ENCODE measurements at regions not wholly inside any gene's neighbourhood (a gene's known extent, or its start where the extent isn't known, plus 50 kb on each side); places are given as distances from the start of the nearest gene placed in this dataset.

DNA sequence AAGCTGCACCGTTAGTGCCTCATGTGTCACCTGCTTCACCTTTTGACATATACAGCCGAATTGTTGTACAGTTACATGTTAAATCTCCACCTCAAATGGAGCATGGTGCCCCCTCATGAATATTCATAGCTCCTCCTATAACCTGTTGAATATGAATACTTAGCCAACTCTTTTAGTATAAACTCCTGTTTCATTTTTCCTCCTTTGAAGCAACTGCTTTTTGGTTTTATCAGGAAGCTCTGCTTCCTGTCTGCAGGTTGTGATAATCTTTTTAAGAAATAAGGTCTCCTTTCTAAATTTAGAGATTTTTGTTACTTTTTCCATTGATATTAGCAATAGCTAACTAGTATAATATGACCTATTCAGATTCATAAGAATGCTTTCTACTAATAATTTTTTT is 1429.2 kb upstream of the AGA start:
- H3K4me3 ChIP-seq (ENCODE audit: low read depth, low read length): no peak overlapping the region
- TF ChIP-seq, protein P1, sequence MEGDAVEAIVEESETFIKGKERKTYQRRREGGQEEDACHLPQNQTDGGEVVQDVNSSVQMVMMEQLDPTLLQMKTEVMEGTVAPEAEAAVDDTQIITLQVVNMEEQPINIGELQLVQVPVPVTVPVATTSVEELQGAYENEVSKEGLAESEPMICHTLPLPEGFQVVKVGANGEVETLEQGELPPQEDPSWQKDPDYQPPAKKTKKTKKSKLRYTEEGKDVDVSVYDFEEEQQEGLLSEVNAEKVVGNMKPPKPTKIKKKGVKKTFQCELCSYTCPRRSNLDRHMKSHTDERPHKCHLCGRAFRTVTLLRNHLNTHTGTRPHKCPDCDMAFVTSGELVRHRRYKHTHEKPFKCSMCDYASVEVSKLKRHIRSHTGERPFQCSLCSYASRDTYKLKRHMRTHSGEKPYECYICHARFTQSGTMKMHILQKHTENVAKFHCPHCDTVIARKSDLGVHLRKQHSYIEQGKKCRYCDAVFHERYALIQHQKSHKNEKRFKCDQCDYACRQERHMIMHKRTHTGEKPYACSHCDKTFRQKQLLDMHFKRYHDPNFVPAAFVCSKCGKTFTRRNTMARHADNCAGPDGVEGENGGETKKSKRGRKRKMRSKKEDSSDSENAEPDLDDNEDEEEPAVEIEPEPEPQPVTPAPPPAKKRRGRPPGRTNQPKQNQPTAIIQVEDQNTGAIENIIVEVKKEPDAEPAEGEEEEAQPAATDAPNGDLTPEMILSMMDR (conservative IDR thresholded peaks at IDR 0.05; ENCODE audit: low read depth, low read length): no peak
- DNase-seq (ENCODE audit: low read depth): no peak

GRCh38 chr4:178881937-178882336 is 1439.7 kb upstream of the AGA start:
- no peak overlapping the region for H3K4me3 ChIP-seq (ENCODE audit: low read depth, low read length)
- TF ChIP-seq, protein P1 (conservative IDR thresholded peaks at IDR 0.05; ENCODE audit: low read depth, low read length): no peak

DNA sequence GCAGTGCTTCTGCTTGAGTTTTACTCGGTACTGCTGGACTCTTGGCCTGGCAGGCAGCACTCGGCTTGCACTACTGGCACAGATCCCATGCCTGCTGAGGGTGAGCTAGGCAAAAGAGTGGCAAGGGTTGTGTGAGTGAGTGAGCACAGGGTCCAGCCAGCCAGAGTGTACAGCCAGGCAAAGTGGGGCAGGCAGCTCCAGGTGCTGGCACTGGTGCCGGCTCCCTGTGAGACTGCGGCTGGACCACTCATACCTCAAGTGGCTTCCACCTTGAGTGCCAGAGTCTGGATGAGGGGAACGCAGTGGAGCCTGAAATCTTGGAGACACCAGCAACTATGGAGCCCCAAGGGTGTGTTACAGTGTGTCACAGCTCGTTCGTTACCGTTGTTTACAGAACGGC is 1451.9 kb upstream of the AGA start:
- no peak for DNase-seq (ENCODE audit: low read depth)
- TF ChIP-seq, protein P1 (conservative IDR thresholded peaks at IDR 0.05; ENCODE audit: low read depth, low read length): no peak
- no peak overlapping the region for H3K4me3 ChIP-seq (ENCODE audit: low read depth, low read length)

More at GRCh38 chr4:178881937-178882336, 1439.7 kb upstream of the AGA start:
- no peak for DNase-seq (ENCODE audit: low read depth)

DNA sequence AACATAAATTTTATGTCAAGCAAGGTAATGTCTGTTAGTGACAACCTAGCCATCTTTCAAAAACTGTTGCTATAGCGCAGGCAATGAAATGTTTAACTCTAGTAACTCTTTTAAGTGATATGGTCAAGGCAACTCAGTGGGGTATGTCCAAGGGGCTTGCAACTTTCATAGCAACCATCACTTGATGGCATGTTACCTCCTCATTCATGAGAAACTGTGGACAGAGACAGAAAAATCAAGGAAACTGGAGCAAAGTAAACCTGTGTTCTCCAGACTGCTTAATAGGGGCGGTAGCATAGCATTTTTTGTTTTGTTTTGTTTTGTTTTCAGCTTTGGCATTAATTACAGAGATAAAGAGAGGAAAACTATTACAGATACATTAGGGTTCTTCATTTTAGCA is 1456.8 kb upstream of the AGA start:
- H3K4me3 ChIP-seq (ENCODE audit: low read depth, low read length): no peak overlapping the region
- DNase-seq (ENCODE audit: low read depth): no peak
- TF ChIP-seq, protein P1 (conservative IDR thresholded peaks at IDR 0.05; ENCODE audit: low read depth, low read length): no peak

DNA sequence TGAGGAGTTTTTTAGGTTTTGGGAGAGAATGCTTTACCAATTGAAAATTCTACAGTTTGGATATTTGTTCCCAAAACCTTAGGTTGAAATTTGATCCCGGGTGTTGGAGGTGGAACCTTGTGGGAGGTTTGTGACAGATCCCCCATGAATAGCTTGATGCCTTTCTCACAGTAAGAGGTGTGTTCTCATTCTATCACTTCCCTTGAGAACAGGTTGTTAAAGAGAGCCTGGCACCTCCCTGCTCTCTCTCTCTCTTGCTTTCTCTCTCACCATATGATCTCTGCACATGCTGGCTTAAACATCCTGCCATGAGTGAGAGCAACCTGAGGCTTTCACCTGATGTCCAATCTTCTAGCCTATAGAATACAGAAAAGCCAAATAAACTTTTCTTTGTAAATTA is 1475.5 kb upstream of the AGA start:
- H3K4me3 ChIP-seq (ENCODE audit: low read depth, low read length): no peak overlapping the region
- no peak for DNase-seq (ENCODE audit: low read depth)
- TF ChIP-seq, protein P1 (conservative IDR thresholded peaks at IDR 0.05; ENCODE audit: low read depth, low read length): no peak

GRCh38 chr4:178937130-178937529 is 1494.9 kb upstream of the AGA start:
- TF ChIP-seq, protein P1 (conservative IDR thresholded peaks at IDR 0.05; ENCODE audit: low read depth, low read length): no peak
- H3K4me3 ChIP-seq (ENCODE audit: low read depth, low read length): no peak overlapping the region
- no peak for DNase-seq (ENCODE audit: low read depth)

DNA sequence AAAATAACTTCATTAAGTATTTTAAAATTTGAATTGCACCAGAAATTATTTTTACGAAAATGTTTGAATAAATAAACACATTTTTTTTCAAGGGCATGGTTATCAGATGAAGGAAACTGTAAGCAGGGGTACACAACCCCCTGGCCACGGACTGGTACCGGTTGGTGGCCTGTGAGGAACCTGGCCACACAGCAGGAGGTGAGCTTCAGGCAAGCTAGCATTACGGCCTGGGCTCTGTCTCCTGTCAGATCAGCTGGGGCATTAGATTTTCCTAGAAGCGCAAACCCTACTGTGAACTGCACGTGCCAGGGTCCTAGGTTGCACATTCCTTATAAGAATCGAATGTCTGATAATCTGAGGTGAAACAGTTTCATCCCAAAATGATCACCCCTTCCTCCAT is 1499.7 kb upstream of the AGA start:
- DNase-seq (ENCODE audit: low read depth): no peak
- TF ChIP-seq, protein P1 (conservative IDR thresholded peaks at IDR 0.05; ENCODE audit: low read depth, low read length): no peak
- H3K4me3 ChIP-seq (ENCODE audit: low read depth, low read length): no peak overlapping the region

Data from epithelial cell of proximal tubule (primary cell).